ENCODE measurements at regions not wholly inside any gene's neighbourhood (a gene's known extent, or its start where the extent isn't known, plus 50 kb on each side); places are given as distances from the start of the nearest gene placed in this dataset.
"Not testable (repeated sequence)": the region's sequence is repeated elsewhere in the genome, so short reads cannot be mapped to it uniquely, and the experiment has no call there.

GRCh38 chr2:111623380-111623779 lies 260.6 kb downstream of the ANAPC1 start:
- peak overlapping the region in 2 of 21 experiments; percentile 9 to 11 for H3K27ac ChIP-seq

GRCh38 chr2:111624411-111625156 lies 259.4 kb downstream of the ANAPC1 start:
- no peak overlapping the region for H3K4me3 ChIP-seq
- H3K27ac ChIP-seq: peak overlapping the region in 3 of 21 experiments; percentile 27 to 45 (median 38)

More at GRCh38 chr2:111623380-111623779, 260.6 kb downstream of the ANAPC1 start:
- no peak overlapping the region for H3K4me3 ChIP-seq

GRCh38 chr2:111625157-111625537 lies 258.8 kb downstream of the ANAPC1 start:
- H3K27ac ChIP-seq: peak overlapping the region in 5 of 21 experiments; percentile 20 to 46 (median 33)

GRCh38 chr2:111626037-111626864 lies 257.7 kb downstream of the ANAPC1 start:
- H3K4me3 ChIP-seq: no peak overlapping the region
- H3K27ac ChIP-seq: peak overlapping the region in 1 of 21 experiments; percentile 33

More at GRCh38 chr2:111625157-111625537, 258.8 kb downstream of the ANAPC1 start:
- not testable (repeated sequence) for H3K4me3 ChIP-seq

GRCh38 chr2:111626865-111627163 lies 257.2 kb downstream of the ANAPC1 start:
- H3K4me3 ChIP-seq: no peak overlapping the region
- no peak overlapping the region for H3K27ac ChIP-seq

GRCh38 chr2:111627256-111627655 lies 256.7 kb downstream of the ANAPC1 start:
- H3K4me3 ChIP-seq: no peak overlapping the region
- no peak overlapping the region for H3K27ac ChIP-seq

- Histone ChIP-seq H3K27ac (no peak overlapping the region), H3K4me3 (no peak overlapping the region)
Observed at GRCh38 chr2:111628221-111628620, 255.8 kb downstream of the ANAPC1 start.

GRCh38 chr2:111629983-111630382 lies 254.0 kb downstream of the ANAPC1 start:
- Histone ChIP-seq H3K27ac (no peak overlapping the region), H3K4me3 (no peak overlapping the region)

GRCh38 chr2:111632661-111633060 lies 251.3 kb downstream of the ANAPC1 start:
- peak overlapping the region in 1 of 21 experiments; percentile 31 for H3K27ac ChIP-seq
- no peak overlapping the region for H3K4me3 ChIP-seq

- no peak overlapping the region for H3K4me3 ChIP-seq
Observed at GRCh38 chr2:111633189-111633588, 250.8 kb downstream of the ANAPC1 start.

GRCh38 chr2:111633643-111634042 lies 250.3 kb downstream of the ANAPC1 start:
- Histone ChIP-seq H3K27ac (peak overlapping the region in 1 of 21 experiments; percentile 7), H3K4me3 (no peak overlapping the region)

More at GRCh38 chr2:111633189-111633588, 250.8 kb downstream of the ANAPC1 start:
- H3K27ac ChIP-seq: peak overlapping the region in 2 of 21 experiments; percentile 7 to 31

- no peak overlapping the region for H3K27ac ChIP-seq
Observed at GRCh38 chr2:111634050-111634794, 249.8 kb downstream of the ANAPC1 start.

GRCh38 chr2:111634995-111635538 lies 248.9 kb downstream of the ANAPC1 start:
- no peak overlapping the region for H3K27ac ChIP-seq
- no peak overlapping the region for H3K4me3 ChIP-seq

More at GRCh38 chr2:111634050-111634794, 249.8 kb downstream of the ANAPC1 start:
- H3K4me3 ChIP-seq: no peak overlapping the region

- Histone ChIP-seq H3K27ac (no peak overlapping the region), H3K4me3 (no peak overlapping the region)
Observed at GRCh38 chr2:111636905-111637304, 247.1 kb downstream of the ANAPC1 start.

GRCh38 chr2:111638274-111638877 lies 245.6 kb downstream of the ANAPC1 start:
- Histone ChIP-seq H3K27ac (no peak overlapping the region), H3K4me3 (no peak overlapping the region)

- H3K4me3 ChIP-seq: no peak overlapping the region
- H3K27ac ChIP-seq: peak overlapping the region in 9 of 21 experiments; percentile 18 to 66 (median 36)
Observed at GRCh38 chr2:111640480-111640879, 243.5 kb downstream of the ANAPC1 start.

- no peak overlapping the region for H3K4me3 ChIP-seq
- peak overlapping the region in 2 of 21 experiments; percentile 7 to 9 for H3K27ac ChIP-seq
Observed at GRCh38 chr2:111642586-111643327, 241.2 kb downstream of the ANAPC1 start.

- H3K27ac ChIP-seq: no peak overlapping the region
- H3K4me3 ChIP-seq: no peak overlapping the region
Observed at GRCh38 chr2:111643759-111644158, 240.2 kb downstream of the ANAPC1 start.

- H3K4me3 ChIP-seq: no peak overlapping the region
Observed at GRCh38 chr2:111647359-111647758, 236.6 kb downstream of the ANAPC1 start.

More at GRCh38 chr2:111647359-111647758, 236.6 kb downstream of the ANAPC1 start:
- H3K27ac ChIP-seq: no peak overlapping the region

All from skin epidermis (tissue), 12 donors.